GM18519 (cell line): ENCODE measurements at regions not wholly inside any gene's neighbourhood (a gene's known extent, or its start where the extent isn't known, plus 50 kb on each side); places are given as distances from the start of the nearest gene placed in this dataset.

ENCODE experiments used
- ATAC-seq: cut with Tn5 transposase; IDR thresholded peaks from one replicate; pipeline ENCODE4 v1.9.1; 2021; ENCODE audit warnings: mild to moderate bottlenecking, moderate library complexity; ENCODE audit not compliant: unreplicated experiment, low FRiP score

DNA sequence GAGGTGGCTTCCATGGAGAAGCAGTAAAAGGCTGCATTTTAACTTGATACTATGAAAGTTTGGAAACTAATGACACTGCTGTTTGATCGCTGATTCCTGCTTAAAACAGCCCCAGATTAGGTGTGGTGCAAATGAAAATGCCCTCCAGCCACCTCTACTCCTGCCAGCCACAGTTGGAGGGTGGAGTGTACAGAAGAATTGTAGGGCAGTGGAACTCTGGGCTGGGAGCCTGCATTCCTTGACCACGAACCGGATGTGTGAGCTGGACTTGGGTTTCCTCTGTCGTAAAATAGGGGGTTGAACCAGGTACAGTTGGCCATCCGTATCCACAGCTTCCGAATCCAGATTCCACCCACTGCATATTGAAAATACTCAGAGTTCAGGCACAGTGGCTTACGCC is 84.6 kb upstream of the RFX8 start:
- no peak for ATAC-seq

DNA sequence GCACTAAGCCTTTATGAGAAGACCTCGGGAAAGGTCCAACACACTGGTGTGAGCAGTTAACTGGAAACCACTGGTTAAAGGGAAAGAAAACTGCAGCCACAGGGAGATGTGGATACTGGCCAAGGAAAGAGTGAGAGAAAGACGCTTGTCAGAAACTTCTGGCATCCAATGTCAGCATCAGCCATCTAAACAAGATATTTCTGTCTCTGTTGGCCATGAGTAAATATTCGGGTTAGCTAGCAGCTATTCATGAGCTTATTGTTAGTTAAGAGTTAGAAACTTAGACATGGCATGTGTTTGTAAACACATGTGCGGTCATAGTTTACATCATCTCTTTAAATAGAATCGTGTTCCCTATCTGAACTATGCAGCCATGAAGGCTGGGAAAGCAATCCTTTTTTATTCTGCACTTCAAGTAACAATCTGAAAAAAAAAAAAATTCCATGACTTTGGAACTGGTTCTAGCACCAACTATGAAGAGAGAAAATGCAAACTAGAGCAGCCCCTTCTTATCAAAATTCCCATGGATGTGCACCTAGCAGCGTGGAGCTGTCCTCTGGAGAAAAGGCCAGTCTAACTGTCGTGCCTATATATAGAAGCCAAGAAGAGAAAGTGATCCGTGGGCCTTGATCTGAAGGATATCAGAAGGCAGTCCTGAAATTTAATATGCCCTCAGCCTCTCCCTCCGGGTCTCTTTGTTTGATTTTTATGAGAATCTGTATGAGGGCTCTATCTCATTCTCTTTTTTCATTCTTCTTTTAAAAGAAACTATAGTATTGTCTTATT is 84.0 kb upstream of the RFX8 start:
- ATAC-seq = no peak

DNA sequence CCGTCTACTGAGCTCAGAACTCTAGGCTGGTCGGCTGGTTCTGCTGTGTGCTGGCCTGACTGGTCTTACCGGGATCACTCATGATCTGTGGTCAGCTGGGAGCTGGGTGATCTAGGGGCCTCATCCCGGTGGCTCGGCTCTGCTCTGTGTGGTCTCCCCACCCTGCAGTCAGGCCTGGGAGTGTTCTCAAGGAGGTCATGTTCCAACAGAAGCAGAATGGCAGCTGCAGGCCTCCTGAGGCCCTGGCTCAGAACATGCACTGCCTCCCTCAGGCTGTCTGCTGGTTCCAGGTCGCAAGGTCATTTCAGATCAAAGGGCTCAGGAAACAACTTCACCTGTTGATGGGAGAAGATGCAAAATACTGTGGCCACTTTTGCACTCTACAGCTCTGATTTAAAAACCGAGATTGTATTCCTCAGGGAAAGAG is 81.1 kb upstream of the RFX8 start:
- ATAC-seq = no peak

DNA sequence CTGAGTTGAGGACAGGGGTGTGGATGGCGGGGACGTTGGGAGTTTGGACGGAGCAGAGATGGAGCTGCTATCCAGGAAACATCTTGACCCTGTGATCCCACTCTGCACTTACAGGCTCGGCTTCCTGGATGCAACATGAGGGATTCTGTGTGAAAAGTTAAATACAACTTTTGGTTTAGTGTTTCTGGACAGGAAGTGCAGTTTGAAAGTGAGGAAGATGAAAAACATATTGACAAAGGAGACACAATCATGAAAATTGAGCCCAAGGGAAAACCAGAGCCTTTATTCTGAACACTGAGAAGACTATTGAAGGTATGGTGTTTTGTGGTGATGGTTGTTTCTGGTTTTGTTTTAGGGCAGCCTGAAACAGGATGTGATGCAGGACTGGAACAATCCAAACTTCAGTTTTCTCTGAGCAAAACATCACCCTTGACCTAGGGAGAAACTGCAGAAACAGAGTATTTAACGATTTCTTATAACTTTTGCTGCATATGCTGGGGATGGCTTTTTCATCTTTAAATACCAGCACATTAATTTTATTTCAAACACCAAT is 76.5 kb upstream of the RFX8 start:
- ATAC-seq = no peak

DNA sequence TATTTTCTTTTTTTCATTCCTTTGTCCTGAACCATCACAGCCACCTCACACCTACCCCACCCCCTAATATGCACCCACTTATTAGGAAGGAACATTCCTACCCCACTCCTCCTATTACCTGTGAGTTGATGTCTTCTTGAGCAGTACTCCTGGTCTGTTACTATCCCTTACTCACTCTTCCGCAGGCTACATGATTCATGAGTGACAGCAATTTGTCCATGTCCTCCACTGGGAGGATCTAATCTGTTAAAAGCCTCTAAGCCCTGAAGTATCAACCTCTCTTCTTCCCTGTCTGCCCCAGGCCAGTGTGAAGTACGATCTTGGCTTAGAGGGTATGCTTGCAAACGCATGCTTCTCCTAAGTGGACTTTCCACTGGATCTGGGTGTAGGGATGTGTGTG is 75.6 kb upstream of the RFX8 start:
- ATAC-seq = no peak

DNA sequence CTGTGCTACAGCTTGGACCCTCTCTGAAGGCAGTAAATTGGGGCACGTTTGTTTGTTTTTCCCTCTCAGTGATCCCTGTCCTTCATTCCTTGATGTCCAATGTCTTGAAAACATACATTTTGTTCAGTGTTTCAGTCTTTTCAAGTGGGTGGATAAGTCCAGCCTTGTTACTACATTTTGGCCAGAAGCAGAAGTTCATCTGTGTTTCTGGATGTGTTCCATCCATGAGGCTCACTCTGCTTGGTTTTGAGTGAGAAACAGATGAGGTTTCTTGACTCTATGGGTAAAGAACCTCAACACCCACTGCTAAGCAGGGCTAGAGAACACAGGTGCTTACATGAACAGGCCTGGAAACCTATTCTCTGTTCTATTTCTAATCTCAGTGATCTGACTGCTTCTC is 74.5 kb upstream of the RFX8 start:
- ATAC-seq = no peak

DNA sequence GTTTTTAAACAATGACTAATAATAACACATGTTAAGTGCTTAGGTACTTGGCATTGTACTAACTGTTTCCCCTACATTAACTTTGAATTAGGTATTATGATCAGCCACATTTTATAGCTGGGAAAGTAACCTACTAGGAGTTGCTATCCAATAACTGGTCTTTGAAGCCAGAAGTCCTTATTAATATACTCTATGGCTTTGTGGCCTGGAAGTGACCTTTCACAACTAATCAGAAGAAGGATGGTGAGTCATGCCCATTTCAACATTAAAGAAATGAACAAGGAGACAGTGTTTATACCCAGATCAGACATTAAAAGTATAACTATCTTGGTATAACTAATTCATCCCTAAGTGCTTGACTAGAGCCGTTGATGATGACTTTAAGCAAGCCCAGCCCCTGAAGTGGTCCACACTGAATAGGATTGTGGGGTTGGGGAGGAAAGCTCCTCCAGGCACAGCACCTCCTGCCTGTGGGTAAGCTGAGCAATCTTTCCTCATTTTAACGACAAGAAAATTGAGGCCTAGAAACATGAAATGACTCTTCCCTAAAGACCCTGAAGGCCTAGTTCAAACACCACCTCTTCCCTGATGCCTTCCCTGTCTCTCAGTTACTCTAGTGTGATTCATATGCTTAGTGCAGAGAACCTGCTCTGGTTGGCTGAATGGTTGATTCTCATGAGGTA is 71.6 kb upstream of the RFX8 start:
- ATAC-seq = no peak

DNA sequence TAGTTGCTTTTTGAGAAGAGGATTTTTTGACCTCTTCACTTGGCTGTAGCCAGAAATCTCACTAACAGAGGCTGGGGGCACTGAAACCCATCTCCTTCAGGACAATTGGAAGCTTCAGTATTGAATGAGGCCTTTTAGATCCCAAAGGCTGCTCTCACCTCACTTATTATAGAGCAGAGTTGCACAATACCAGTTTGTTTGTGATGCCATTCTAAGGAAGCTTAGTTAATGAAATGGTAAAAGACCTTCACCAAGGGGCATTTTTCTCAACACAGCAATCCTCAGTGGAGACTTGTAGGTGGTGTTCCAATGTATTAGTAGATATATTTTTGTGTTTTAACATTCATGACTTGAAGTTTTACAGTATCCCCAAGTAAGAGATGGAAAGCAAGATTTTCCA is 71.0 kb upstream of the RFX8 start:
- ATAC-seq = no peak

DNA sequence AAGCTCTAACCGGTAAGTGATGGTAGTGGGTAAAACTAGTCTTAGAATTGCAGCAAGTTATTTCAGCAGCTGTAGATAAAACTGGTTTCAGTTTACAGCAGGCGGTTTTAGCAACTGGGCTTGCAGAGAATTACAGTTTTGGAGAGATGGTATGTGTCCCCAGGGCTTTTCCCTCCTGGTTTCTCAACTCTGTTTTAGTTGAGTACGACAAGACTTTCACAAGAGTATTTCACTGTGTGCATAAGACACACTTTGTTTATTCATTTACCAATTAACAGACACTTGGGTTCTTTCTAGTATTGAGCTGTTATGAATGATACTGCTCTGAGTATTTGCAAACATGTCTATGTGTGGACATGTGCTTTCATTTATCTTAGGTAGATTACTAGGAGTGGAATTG is 65.6 kb upstream of the RFX8 start:
- ATAC-seq = no peak

DNA sequence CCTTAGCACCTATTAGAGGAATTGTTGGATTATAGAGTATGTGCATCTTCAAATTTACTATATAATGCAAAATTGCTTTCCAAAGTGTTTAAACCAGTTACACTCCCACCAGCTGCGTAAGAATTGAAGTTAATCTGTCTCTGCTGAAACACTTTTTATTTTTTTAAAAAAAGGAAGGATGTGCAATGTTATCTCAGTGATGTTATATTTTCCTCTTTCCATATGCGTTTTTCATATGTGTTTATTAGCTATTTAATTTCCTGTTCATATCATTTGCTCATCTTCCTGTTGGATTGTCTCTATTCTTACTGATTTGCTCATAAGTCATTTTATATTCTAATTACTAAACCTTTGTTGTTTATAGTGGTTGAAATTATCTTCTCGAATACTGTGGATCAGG is 63.2 kb upstream of the RFX8 start:
- no peak for ATAC-seq

DNA sequence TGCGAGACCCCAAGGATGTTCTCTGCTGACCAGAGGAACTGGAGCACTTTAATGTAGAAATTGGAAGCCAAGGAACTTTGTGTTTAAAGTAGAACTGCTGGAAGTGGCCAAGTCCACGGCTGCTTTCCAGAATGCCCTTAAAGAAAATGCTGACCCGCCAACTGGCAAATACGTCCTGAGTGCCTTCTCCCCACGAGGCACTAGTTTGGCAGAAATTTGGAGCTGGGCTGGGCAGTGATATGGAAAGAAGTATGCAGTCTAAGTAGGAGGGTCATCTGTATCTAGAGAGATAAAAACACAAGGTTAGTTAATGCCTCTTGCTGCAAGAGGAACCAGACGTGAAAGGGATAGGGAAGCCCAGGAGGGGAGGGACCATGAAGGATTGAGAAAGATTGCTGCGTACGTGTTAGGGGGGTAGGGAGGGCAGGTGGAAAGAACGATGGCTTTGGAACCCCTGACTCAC is 59.3 kb upstream of the RFX8 start:
- ATAC-seq = no peak

DNA sequence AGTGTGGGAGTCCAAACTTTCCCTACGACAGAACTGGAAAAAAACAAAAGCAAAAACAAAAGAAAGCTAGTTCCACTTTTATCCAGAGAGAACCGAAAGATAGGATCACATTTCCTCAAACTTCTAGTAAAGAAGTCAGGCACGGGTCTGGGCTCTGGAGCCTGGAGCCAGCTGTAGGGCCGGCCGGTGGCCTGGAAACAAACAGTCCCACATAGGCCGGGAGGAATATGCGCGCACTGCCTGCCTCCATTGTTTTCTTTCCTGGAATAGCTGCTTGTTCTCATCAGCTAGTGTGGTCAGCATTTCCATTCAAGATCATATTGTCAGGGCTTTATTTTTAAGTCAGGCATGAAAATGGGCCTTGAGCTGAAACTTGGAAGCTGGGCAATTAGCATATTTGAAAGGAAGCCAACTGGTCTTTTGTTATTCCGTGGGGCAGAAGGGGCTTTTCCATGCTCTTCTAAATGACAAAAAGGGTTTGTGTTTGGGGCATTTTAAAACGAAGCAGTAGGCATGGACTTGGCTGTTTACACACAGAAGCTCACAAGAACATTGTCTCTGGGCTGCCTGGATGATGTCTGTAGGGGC is 58.7 kb upstream of the RFX8 start:
- ATAC-seq = no peak

DNA sequence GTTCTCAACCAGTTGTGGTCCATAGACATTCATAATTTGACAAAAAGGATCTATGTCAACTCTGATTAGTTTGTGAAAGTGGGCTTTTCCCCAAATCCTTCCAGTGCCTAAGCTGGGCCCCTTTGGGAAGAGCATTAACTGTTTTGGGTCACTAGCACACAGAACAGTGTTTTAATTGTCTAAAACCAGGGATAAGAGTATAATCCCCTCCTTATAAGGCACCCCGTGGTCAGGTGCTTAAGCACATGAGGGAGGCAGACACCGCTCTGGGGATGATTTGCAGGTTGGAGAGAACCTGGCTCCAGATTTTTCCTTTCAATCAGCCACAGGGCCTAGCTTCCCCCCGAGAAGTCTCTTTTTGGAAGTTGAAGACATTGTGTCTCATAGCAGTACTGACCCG is 53.6 kb upstream of the RFX8 start:
- ATAC-seq = no peak

DNA sequence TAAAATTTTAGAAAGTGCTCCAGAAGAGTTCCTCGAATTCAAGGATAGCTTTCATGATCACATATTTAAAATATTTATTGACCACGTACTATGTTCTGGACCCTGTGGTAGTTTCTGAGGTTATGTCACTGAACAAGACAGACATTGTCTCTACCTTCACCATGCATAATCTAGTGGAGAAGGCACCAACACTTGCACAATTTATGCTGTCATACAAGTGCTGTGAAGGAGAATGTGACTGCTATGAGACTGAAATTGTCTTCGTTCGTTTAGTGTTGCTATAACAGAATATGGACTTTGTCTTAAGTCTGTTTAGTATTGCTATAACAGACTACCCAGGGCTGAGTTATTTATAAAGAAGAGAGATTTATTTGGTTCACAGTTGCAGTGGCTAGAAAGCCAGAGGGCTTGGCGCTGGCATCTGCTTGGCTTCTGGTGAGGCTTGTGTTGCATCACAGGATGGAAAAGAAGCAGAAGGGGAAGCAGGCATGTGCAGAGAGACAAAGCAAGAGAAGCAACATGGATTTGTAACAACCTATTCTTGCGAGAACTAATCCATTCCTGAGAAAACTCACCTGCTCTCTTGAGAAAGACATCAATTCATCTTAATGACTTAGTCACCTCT is 50.0 kb upstream of the RFX8 start:
- ATAC-seq = no peak
